ENCODE measurements at regions not wholly inside any gene's neighbourhood (a gene's known extent, or its start where the extent isn't known, plus 50 kb on each side); places are given as distances from the start of the nearest gene placed in this dataset.
"Not testable (repeated sequence)": the region's sequence is repeated elsewhere in the genome, so short reads cannot be mapped to it uniquely, and the experiment has no call there.

- no peak for FAIRE-seq
- TF ChIP-seq POLR2AphosphoS5 (IDR thresholded peaks at IDR 0.05; ENCODE audit: low read depth, low read length) (no peak), POU2F2 (IDR thresholded peaks at IDR 0.05; ENCODE audit: low read depth, low read length) (no peak), PAX5 (IDR thresholded peaks at IDR 0.05; ENCODE audit: insufficient read depth, low read length, severe bottlenecking) (no peak), TAF1 (IDR thresholded peaks at IDR 0.05; ENCODE audit: low read depth, low read length) (no peak), POLR2A (IDR thresholded peaks at IDR 0.05; ENCODE audit: low read depth, low read length) (no peak), SPI1 (IDR thresholded peaks at IDR 0.05; ENCODE audit: low read depth, low read length) (no peak)
Observed at GRCh38 chr4:40681600-40681999, 51.9 kb upstream of the RBM47 start.

DNA sequence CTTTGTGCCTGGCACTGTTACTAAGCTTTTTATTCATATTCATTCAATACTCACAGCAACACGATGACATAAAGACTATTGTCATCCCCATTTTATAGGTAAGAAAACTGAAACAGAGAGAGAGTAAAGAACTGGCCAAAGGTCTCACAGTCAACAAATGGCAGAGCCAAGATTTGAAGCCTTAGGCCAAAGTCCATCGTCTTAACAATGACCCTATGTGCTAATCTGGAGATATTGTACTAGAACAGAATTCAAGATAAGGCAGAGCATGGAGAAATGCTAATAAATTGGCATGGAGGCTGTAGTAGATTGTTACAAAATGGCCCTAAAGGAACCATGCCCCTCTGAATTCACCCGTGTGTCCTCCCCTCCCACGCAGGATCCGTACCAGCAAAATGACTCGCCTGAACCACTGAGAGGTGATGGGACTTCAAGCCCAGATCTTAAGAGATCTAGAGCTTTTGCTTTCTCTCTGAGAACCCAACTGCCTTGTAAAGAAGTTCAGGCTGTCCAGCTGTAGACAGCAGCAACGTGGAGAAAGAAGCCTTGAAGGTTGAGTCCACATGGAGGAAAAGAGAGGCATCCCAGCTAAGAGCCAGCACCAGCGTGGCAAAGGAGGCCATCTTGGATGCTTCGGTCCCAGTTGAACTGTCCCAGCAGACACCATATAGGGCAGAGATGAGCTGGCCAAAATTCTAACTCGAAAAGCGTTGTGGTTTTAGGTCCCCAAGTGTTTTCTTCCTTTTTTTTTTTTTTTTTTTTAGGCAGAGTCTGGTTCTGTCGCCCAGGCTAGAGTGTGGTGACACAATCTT, 52.8 kb upstream of the RBM47 start:
- DNase-seq (ENCODE audit: insufficient read length, low spot score) (no peak), FAIRE-seq (no peak)
- TF ChIP-seq TAF1 (IDR thresholded peaks at IDR 0.05; ENCODE audit: low read depth, low read length) (no peak), POLR2AphosphoS5 (IDR thresholded peaks at IDR 0.05; ENCODE audit: low read depth, low read length) (no peak), PAX5 (IDR thresholded peaks at IDR 0.05; ENCODE audit: insufficient read depth, low read length, severe bottlenecking) (no peak), POLR2A (IDR thresholded peaks at IDR 0.05; ENCODE audit: low read depth, low read length) (no peak), POU2F2 (IDR thresholded peaks at IDR 0.05; ENCODE audit: low read depth, low read length) (no peak), SPI1 (IDR thresholded peaks at IDR 0.05; ENCODE audit: low read depth, low read length) (no peak)

More at GRCh38 chr4:40681600-40681999, 51.9 kb upstream of the RBM47 start:
- no peak for DNase-seq (ENCODE audit: insufficient read length, low spot score)

DNA sequence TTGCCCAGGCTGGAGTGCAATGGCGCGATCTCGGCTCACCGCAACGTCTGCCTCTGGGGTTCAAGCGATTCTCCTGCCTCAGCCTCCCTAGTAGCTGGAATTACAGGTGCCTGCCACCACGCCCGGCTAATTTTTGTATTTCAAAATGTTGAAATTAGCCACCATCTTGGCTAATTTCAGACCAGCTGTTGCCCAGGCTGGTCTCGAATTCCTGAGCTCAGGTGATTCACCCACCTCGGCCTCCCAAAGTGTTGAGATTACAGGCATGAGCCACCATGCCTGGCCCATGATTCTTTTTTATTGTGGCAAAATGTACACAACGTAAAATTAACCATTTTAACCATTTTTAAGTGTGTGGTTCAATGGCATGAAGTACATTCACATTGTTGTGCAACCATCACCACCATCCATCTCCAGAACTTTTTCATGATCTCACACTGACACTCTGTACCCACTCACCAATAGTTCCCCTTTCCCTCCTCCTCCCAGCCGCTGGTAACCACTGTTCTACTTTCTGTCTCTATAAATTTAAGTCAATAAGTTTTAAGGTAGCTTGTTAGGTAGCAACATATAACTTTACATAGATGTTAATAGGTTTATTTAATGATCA, 54.0 kb upstream of the RBM47 start:
- DNase-seq (ENCODE audit: insufficient read length, low spot score): not testable (repeated sequence)
- peak; percentile 82 for FAIRE-seq

DNA sequence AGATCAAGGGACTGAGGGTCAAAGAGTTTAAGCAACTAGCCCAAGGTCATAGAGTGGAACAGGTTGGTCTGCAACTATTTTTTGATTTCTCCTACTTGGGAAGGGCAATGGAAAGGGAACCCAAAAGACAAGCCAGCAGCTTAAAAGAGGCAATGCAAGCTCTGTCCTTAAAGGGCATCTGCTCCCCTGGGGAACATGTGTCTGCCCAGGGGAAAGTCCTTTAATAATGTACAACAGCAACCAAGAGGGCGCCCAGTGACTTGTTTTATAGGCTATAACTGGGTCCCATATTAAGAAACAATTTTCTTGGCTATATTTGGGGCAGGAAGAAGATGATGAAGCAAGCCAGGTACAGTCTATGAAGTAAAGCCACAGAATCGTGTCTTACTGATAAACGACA, 54.7 kb upstream of the RBM47 start:
- TF ChIP-seq POU2F2 (IDR thresholded peaks at IDR 0.05; ENCODE audit: low read depth, low read length) (no peak), SPI1 (IDR thresholded peaks at IDR 0.05; ENCODE audit: low read depth, low read length) (no peak), PAX5 (IDR thresholded peaks at IDR 0.05; ENCODE audit: insufficient read depth, low read length, severe bottlenecking) (no peak), POLR2A (IDR thresholded peaks at IDR 0.05; ENCODE audit: low read depth, low read length) (no peak), POLR2AphosphoS5 (IDR thresholded peaks at IDR 0.05; ENCODE audit: low read depth, low read length) (no peak), TAF1 (IDR thresholded peaks at IDR 0.05; ENCODE audit: low read depth, low read length) (no peak)
- DNase-seq (ENCODE audit: insufficient read length, low spot score): no peak
- no peak for FAIRE-seq

GRCh38 chr4:40685300-40685699, 55.6 kb upstream of the RBM47 start:
- DNase-seq (ENCODE audit: insufficient read length, low spot score) (no peak), FAIRE-seq (no peak)
- TF ChIP-seq PAX5 (IDR thresholded peaks at IDR 0.05; ENCODE audit: insufficient read depth, low read length, severe bottlenecking): no peak
- TF ChIP-seq SPI1 (IDR thresholded peaks at IDR 0.05; ENCODE audit: low read depth, low read length): no peak
- TF ChIP-seq TAF1 (IDR thresholded peaks at IDR 0.05; ENCODE audit: low read depth, low read length): no peak
- TF ChIP-seq POLR2AphosphoS5 (IDR thresholded peaks at IDR 0.05; ENCODE audit: low read depth, low read length): no peak
- no peak for TF ChIP-seq POLR2A (IDR thresholded peaks at IDR 0.05; ENCODE audit: low read depth, low read length)
- TF ChIP-seq POU2F2 (IDR thresholded peaks at IDR 0.05; ENCODE audit: low read depth, low read length): no peak

GRCh38 chr4:40686081-40686913, 56.6 kb upstream of the RBM47 start:
- peak; percentile 20 for FAIRE-seq
- DNase-seq (ENCODE audit: insufficient read length, low spot score): no peak
- TF ChIP-seq POU2F2 (IDR thresholded peaks at IDR 0.05; ENCODE audit: low read depth, low read length): no peak
- TF ChIP-seq POLR2A (IDR thresholded peaks at IDR 0.05; ENCODE audit: low read depth, low read length): no peak
- TF ChIP-seq PAX5 (IDR thresholded peaks at IDR 0.05; ENCODE audit: insufficient read depth, low read length, severe bottlenecking): no peak
- no peak for TF ChIP-seq TAF1 (IDR thresholded peaks at IDR 0.05; ENCODE audit: low read depth, low read length)
- no peak for TF ChIP-seq SPI1 (IDR thresholded peaks at IDR 0.05; ENCODE audit: low read depth, low read length)
- TF ChIP-seq POLR2AphosphoS5 (IDR thresholded peaks at IDR 0.05; ENCODE audit: low read depth, low read length): no peak

- DNase-seq (ENCODE audit: insufficient read length, low spot score): no peak
- TF ChIP-seq POU2F2 (IDR thresholded peaks at IDR 0.05; ENCODE audit: low read depth, low read length) (no peak), POLR2A (IDR thresholded peaks at IDR 0.05; ENCODE audit: low read depth, low read length) (no peak), TAF1 (IDR thresholded peaks at IDR 0.05; ENCODE audit: low read depth, low read length) (no peak), POLR2AphosphoS5 (IDR thresholded peaks at IDR 0.05; ENCODE audit: low read depth, low read length) (no peak), SPI1 (IDR thresholded peaks at IDR 0.05; ENCODE audit: low read depth, low read length) (no peak), PAX5 (IDR thresholded peaks at IDR 0.05; ENCODE audit: insufficient read depth, low read length, severe bottlenecking) (no peak)
- FAIRE-seq: peak; percentile 57
Observed at GRCh38 chr4:40687676-40688389, 58.2 kb upstream of the RBM47 start.

- FAIRE-seq: peak; percentile 71
- DNase-seq (ENCODE audit: insufficient read length, low spot score): no peak
- no peak for TF ChIP-seq POLR2AphosphoS5 (IDR thresholded peaks at IDR 0.05; ENCODE audit: low read depth, low read length)
- TF ChIP-seq POLR2A (IDR thresholded peaks at IDR 0.05; ENCODE audit: low read depth, low read length): no peak
- no peak for TF ChIP-seq PAX5 (IDR thresholded peaks at IDR 0.05; ENCODE audit: insufficient read depth, low read length, severe bottlenecking)
- TF ChIP-seq TAF1 (IDR thresholded peaks at IDR 0.05; ENCODE audit: low read depth, low read length): no peak
- no peak for TF ChIP-seq POU2F2 (IDR thresholded peaks at IDR 0.05; ENCODE audit: low read depth, low read length)
- TF ChIP-seq SPI1 (IDR thresholded peaks at IDR 0.05; ENCODE audit: low read depth, low read length): no peak
Observed at GRCh38 chr4:40688446-40689095, 58.9 kb upstream of the RBM47 start.
